Activated CD4-positive, alpha-beta T cell treated with anti-CD3 and anti-CD28 coated beads, Interleukin-2, amount 50 U/mL, for 24 hours (primary cell): ENCODE measurements at regions not wholly inside any gene's neighbourhood (a gene's known extent, or its start where the extent isn't known, plus 50 kb on each side); places are given as distances from the start of the nearest gene placed in this dataset.
"Not testable (repeated sequence)": the region's sequence is repeated elsewhere in the genome, so short reads cannot be mapped to it uniquely, and the experiment has no call there.

Experiments used
- DNase-seq, 2 donors: peaks; one replicate each; pipeline ENCODE4 v3.0.0-alpha.2; 2020; ENCODE audit warnings: low read depth in 1 of 2, low spot score in 1 of 2

DNA sequence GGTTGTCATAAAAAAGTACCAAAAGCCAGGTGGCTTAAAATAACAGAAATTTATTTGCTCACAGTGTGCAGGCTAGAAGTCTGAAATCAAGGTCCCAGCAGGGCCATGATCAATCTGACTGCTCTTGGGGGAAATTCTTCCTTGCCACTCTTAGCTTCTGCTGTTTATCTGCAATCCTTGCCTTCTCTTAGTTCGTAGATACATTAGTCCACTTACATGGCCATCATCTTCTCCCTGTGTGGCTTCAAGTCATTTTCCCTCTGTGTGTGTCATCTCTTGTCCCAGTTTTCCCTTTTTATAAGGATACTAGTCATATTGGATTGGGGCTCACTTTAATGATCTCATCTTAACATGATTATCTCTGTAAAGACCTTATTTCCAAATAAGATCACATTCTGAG, 124.0 kb upstream of the NCAM2 start:
- no peak for DNase-seq

DNA sequence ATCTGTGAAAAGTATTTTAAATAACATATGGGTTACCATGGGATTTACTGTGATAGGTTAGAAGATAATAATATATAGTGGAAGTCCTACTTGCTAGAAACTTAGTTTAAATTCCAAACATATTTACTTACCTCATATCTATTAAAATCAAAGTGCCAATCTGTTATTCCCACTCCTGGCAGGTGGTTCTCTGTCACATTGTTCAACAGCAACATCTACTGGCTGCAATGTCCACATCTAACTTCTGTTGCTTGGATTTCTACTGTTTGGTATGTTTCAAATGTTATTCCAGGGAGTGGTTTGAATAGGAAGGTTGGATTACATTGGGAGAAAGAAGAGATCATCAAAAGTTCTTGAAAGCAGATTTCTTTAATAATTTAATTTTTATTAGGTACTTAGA, 122.5 kb upstream of the NCAM2 start:
- DNase-seq: no peak

DNA sequence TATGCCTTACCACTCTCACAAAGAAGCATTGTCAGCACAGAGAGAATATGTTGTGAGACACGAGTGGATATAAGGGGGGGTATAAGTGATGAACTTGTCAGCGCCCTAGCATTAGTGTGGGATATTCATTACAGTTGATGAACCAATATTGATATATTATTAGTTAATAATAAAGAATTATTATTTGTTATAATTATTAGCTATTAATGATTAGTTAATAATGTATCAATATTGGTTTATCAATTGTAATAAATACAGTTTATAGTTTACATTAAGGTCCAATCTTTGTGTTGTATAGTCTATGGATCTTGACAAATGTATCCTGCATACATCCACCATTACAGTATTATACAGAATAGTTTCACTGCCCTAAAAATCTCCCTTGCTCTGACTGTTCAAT, 120.2 kb upstream of the NCAM2 start:
- DNase-seq: no peak

DNA sequence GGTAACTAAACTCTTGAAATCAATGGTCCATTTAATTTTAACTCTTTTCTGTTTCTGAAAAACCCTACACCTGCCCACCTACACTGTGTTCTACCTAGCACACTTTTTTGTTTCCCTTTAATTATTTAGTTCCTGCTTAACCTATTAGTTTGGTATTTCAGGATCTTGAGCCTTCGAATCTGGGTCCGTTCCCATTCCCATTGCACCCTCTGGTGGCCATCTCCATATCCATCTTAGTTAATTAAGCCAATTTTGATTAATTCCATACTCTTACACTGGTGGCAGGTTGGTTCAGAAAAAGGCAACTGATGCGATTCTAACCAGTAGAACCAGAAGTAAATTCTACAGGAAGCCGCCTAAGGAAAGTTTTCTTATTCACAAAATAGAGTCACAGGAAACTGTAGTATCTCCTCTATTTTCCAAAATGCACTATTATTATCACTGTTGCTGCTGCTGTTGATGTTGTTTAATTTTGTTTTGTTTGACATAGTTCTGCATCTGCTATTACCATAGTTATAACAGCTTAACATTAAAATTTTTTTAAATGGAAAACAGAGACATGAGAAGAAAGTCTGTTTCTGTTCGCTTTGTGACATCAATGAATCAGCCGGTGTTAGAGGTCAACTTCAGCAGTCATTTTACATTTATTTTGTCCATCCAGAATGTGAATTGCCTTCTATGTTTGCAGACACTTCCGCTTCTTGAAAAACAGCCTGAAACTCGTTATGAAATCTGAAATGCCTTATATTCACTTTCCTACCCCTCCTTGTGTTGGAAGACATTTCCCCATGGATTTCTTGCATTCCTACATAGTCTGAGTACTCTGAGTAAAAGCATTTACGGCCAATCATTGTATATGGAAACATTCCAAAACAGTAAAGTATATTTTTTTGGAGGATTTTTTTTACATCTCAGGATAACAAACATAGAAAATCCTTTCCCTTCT, 115.5 kb upstream of the NCAM2 start:
- no peak for DNase-seq

DNA sequence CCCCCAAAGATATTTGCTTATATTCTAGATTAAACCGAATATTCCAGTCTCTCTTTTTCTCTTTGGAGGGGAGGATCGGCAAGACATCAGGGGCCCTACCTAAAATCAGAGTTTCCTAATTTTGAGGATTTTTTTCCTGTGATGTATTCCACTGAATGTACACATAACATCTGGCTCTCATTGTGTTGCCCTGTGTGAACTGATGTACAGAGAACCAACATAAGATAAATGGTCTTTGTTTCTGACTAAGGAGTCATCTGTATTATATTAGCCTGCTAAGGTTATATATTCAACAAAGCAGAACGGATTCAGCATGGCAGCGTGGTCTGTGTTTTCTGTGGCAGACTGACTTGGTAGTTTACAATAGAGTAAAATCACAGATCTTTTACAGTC, 114.8 kb upstream of the NCAM2 start:
- DNase-seq: no peak

DNA sequence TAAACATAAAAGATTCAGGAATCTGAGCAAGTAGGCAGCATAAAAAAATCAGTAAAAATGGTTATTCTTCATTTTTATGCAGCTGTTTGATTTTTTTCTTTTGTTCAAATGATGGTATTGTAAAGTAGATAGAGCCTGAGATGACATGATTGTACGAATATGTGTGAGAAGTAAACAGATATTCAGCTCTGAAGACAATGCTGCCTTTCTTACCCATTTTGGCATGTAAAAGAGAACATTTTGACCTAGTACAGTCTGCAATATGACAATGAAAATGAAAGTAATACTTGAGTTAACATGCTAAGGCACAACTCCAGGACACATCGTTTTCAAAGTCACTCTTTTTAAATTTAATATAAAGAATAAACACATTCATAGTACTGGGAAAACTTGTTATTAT, 95.7 kb upstream of the NCAM2 start:
- DNase-seq: no peak

DNA sequence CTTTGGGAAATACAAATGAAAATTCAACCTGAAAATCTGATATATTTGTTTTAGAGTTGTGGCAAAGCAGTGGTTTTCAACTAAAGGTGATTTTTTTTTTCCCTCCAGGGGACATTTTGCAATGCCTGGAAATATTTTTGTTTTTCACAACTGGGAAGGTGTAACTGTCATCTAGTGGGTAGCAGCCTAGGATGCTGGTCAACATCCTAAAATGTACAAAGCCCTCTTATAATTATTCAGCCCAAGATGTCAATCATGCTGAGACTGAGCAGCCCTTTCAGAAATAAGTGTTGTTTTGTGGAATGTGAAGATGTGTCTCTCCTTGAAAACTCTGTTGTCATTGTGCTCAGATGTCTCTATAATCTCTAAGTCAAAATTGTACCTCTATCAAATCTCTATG, 95.2 kb upstream of the NCAM2 start:
- DNase-seq: no peak

DNA sequence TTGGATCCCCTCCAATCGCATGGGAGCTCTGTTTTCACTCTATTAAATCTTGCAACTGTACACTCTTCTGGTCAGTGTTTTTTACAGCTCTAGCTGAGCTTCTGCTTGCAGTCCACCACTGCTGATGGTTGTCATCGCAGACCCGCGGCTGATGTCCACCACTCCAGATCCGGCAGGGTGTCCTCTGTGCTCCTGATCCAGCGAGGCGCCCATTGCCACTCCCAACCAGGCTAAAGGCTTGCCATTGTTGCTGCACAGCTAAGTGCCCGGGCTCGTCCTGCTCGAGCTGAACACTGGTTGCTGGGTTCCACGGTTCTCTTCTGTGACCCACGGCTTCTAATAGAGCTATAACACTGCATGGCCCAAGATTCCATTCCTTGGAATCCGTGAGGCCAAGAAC, 70.7 kb upstream of the NCAM2 start:
- DNase-seq: not testable (repeated sequence)

DNA sequence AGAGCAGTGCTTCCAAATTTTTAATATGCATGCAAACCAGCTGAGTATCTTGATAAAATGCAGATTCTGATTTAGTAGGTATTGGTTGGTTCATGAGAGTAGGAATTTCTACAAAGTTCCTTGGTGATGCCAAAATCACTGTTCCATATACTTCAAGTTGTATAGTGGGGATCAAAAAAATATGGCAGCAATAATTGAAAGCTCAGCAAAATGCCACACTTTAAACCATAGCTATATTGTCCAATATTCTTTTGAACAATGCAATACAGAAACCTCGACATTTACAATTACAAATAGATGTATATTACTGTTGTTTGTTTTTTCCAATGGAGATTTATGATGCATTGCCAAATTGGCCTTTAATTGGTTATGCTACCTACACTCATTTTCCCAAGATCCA, 55.7 kb upstream of the NCAM2 start:
- no peak for DNase-seq

DNA sequence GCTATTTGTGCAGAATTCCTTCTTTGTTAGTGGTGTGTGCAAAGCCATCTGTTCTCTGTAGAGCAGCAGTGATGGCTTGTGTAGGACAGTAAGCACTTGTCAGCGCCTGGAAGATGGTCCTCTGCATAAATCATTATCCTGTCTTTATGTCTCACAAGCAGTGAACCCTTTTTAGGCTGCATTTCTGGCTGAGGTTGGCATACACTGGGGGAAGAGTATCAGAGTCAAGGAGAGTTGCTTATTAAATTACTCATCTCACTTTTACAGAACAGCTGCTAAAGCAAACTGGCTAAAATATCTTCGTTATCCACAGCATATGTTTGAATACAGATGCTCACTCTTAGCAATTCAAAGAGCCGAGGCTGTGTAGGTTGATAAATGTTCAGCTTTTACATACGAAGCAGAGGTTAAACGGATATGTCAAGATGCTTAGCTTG, 54.6 kb upstream of the NCAM2 start:
- no peak for DNase-seq

DNA sequence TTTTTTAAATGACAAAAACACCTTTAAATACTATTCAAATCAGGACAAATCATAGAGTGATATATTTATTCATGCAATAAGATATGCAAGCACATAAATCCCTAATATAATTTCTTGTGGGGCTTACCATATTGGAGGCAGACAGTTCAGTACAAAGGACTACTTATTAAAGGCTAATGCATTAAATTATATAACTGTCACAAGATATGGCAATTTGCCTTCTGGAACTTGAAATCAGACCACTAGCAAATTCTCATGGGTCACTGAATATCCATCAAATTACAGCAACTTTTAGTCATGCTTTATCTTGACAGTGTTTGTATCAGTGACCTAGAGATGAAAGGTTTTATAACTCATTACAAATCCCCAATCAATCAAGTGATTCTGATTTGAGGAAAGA, 54.1 kb upstream of the NCAM2 start:
- DNase-seq: no peak

DNA sequence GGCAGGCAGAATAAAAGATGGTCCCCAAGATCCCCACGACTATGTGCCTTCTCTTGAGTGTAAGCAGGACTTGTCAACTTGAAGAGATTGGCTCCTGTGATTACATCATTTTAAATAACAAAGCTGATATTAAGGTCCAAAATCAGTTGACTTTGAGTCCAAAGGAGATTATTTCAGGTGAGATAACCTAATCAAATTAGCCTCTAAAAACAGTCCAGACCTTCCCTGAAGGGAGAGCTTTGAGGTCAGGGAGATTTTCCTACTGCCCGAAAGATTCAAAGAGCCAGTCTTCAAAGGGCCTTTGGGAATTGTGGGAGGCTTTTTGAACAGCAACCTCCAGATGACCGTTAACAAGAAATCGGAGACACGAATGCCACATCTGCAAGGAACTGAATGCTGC, 51.5 kb upstream of the NCAM2 start:
- DNase-seq: no peak
